NCI-H1930 (cell line): ENCODE measurements at regions not wholly inside any gene's neighbourhood (a gene's known extent, or its start where the extent isn't known, plus 50 kb on each side); places are given as distances from the start of the nearest gene placed in this dataset.

ENCODE experiments used
- DNase-seq, 2 experiments: peaks; one replicate each; lab custom pipeline; 2025; lab: John Stamatoyannopoulos, UW

DNA sequence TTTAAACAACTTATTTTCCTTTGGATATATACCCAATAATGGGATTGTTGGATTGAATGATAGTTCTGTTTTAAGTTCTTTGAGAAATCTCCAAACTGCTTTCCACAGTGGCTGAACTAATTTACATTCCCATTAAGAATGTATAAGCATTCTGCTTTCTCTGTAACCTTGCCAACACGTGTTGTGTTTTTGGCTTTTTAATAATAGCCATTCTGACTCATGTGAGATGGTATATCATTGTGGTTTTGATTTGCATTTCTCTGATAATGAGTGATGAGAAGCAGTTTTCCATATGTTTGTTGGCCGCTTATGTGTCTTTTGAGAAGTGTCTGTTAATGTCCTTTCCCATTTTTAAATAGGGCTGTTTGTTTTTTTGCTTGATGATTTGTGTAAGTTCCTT, 155.6 kb upstream of the PITX2 start:
- no peak for DNase-seq

- DNase-seq: no peak
Observed at GRCh38 chr4:110780538-110780937, 157.7 kb upstream of the PITX2 start.

- DNase-seq: no peak
Observed at GRCh38 chr4:110781944-110782343, 159.1 kb upstream of the PITX2 start.

DNA sequence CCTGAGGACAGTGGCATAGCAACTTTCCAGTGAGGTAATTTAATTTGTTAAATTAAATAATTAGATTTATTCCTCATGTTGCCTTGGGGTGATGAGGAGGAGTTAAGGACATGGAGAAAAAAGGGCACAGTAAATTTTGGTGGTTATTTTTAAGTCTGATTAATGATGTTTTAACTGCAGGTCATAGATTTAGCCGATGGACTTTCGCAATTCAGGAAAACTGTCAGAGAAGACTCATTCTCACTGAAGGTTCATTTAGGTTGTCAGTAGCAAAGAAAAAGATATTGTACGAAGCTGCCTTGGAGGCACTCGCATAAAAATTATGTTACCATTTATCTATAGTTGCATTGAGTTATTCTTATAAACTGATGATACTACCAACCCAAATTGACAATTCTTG, 164.2 kb upstream of the PITX2 start:
- no peak for DNase-seq

DNA sequence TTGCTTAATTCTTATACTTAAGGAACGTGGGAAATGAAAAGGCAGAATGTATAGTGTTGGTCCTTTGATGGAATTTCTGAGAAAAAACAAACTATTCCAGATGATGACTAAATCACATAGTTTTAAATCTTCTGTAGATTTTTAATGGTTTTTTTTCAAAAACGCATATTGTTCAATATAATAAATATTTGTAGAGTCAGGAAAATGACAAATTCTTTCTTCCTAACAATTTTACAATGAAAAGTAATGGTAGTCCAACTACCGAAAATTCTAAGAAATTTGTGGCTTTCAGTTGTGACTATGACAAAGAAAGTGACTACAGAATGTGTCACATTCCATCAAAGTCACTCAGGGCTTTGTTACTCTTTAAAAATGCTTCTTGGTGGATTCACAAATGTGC, 164.8 kb upstream of the PITX2 start:
- DNase-seq: no peak

GRCh38 chr4:110788302-110788701, 165.4 kb upstream of the PITX2 start:
- no peak for DNase-seq

- DNase-seq: no peak
Observed at GRCh38 chr4:110792036-110792435, 169.2 kb upstream of the PITX2 start.

DNA sequence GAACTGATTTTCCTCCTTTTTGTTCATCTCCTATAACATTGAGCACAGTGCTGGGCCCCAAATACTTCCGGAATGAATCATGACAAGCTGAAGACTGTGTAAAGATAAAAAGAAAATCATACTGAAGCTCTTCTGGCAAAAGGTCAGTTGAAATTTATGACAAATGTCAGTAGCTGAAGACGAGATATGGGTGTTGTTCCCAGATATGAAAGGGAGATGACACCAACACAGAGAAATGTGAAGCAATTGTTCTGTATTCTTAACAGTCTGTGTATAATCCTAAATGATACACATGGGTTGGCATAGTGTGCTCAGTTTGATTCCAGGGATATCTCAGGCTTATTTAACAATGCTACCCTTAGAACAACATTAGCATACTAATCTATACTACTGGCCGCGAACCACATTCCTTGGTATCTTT, 170.5 kb upstream of the PITX2 start:
- no peak for DNase-seq

DNA sequence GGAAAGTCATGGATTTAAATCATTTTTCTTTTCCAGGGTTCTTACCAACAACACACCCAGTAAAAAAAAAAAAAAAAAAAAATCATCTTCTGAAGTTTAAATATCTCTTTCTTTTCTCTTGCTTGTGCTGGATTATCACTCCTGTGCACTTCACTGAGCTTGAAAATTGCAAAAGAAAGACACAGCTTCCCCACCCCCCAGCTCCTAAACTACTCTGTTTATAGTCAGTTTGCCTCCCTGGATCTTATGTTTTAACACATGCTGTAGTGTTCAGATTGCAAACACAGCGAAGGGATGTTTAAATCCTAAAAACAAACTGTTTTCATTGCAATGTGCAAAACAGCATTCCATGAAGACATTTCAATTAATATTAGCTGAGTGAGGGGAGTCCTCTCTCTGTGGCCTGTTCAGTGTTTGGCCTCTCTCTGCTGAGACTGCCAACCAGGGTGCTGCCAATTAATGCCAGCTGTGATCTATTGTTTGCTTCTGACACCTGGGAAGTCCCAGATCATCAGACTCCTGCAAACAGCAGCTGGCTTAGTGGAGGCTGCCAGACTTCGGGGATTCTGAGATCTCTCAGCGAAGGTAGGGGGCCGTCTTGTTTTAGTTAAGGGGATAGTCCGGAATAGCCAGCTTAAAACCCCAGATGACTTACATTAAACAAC, 171.1 kb upstream of the PITX2 start:
- DNase-seq: no peak

DNA sequence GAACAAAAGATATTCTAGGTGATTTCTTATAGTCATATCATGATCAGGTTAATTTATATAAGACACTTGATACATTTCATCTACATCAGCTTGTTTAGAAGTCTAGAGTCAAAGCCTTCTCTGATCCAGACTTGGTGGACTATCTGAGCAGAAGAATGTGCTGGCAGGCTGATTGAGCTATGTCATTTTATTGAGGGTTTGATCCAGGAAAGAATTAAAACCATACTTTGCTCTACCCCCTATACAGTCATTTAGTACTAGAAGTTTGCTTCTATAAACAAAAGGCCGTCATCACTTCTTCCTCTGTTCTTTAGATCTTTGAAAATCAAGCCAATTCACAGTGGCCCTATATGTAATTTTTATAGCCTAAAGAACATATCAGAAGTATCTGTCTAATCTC, 173.1 kb upstream of the PITX2 start:
- DNase-seq: no peak

- no peak for DNase-seq
Observed at GRCh38 chr4:110797486-110797885, 174.6 kb upstream of the PITX2 start.

DNA sequence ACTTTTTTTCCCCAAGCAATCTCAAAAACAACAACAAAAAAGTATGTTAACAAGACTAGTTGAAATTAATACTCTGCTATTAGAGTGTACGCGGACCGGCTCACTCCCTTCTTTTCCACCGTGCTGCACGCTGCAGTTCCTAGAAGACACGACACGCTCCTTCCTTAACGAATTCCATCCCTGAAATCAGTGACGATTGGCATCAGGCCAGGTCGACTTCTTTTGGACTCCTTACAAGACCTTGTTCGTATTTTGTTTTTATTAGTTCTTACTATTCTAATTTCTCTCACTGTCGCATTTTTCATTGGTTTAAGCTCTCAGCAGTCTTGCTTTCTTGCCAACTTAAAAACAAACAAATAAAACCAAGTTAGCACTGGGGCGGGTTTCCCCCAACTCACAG, 175.8 kb upstream of the PITX2 start:
- no peak for DNase-seq

- no peak for DNase-seq
Observed at GRCh38 chr4:110799211-110799610, 176.3 kb upstream of the PITX2 start.

- DNase-seq: no peak
Observed at GRCh38 chr4:110801591-110801990, 178.7 kb upstream of the PITX2 start.

- no peak for DNase-seq
Observed at GRCh38 chr4:110808351-110808878, 185.5 kb upstream of the PITX2 start.

DNA sequence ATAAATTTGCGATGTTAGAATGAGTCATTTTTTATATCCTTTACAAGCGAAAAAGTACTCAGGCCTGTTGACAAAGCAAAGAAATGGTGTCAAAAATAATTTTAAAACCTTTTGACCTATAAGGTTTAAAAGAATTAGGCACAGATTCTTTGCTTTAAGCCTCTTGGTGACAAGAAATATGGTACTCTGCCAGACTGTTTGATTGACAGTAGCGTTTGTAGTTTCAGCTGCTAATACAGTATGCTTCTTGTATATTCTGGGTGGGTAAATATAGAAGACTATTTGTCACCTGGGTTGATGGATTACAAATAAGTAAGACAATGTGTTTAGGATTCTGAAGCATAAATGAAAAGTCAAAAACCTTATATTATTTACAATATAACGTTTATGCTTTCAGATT, 193.1 kb upstream of the PITX2 start:
- DNase-seq: no peak

- DNase-seq: no peak
Observed at GRCh38 chr4:110816367-110816766, 193.5 kb upstream of the PITX2 start.

- no peak for DNase-seq
Observed at GRCh38 chr4:110821186-110821585, 198.3 kb upstream of the PITX2 start.

- DNase-seq: no peak
Observed at GRCh38 chr4:110823251-110823650, 200.4 kb upstream of the PITX2 start.

DNA sequence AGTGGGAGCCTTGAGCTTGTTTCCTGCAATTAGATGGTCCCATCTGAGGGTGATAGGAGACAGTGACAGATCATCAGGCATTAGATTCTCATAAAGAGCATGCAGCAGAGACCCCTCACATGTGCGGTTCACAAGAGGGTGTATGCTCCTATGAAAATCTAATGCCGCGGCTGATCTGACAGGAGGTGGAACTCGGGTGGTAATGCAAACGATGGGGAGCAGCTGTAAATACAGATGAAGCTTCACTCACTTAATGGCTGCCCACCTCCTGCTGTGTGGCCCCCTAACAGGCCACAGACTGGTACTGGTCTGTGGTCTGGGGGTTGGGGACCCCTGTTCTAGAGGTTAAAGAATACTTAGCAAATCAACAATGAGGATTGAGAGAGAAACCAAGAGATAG, 201.5 kb upstream of the PITX2 start:
- DNase-seq: no peak

DNA sequence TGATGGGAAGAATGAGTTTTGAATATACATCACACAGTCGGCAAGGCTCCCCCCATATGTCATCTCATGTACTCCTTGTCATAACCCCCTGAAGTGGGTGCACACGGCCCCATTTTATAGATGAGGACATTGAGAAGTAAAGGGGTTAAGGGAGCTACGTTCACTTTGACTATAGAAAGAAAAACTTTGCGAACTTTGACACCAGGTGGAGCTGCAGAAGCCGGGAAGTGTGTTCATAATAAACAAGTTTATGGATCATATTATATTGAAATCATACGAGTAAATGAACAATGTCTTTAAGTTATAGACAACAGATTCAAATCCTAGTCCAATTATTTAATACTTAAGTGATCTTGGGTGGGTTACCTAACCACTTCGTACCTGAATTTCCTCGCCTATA, 203.8 kb upstream of the PITX2 start:
- DNase-seq: no peak

- no peak for DNase-seq
Observed at GRCh38 chr4:110830461-110830860, 207.6 kb upstream of the PITX2 start.

- no peak for DNase-seq
Observed at GRCh38 chr4:110837896-110838450, 215.1 kb upstream of the PITX2 start.

- no peak for DNase-seq
Observed at GRCh38 chr4:110840221-110840654, 217.4 kb upstream of the PITX2 start.
